ENCODE measurements at regions not wholly inside any gene's neighbourhood (a gene's known extent, or its start where the extent isn't known, plus 50 kb on each side); places are given as distances from the start of the nearest gene placed in this dataset.

DNA sequence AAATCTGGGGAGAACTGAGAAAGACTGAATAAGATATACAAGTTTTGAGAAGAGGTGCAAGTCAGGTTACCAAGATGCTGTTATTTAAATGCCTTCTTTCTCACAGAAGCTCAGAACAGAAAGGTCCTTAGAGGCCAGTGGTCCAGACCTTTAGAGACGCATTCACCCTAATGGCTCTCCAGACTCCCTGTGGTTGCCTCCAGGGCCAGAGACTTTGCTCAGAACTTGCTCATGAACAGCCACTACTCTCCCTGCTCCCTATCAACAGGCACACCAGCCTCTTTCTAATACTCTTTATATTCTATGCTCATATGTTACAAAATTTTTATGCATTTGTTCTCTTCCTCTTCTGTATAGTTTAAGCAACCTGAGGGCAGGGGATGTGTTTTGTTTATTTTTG, 349.0 kb upstream of the TNP1 start:
- TF ChIP-seq POLR2A (IDR thresholded peaks at IDR 0.05; ENCODE audit: low read length) = no peak
- no peak for TF ChIP-seq GATA1 (IDR thresholded peaks at IDR 0.05; ENCODE audit: low read depth, low read length)
